ENCODE measurements at regions not wholly inside any gene's neighbourhood (a gene's known extent, or its start where the extent isn't known, plus 50 kb on each side); places are given as distances from the start of the nearest gene placed in this dataset.

GRCh38 chr2:15997728-15998280 lies 57.5 kb downstream of the MYCN start:
- ATAC-seq (ENCODE audit: low read depth) (no peak), DNase-seq (no peak)
- intact Hi-C loops (cut with micrococcal nuclease) = no loop called here
- 93% methylated on average over 2 of the region's 2 CpGs for WGBS (ENCODE audit: insufficient coverage)
- Histone ChIP-seq H3K9ac (ENCODE audit: low read length) (no peak overlapping the region), H3K79me2 (ENCODE audit: control insufficient read depth, insufficient read depth, low read length) (no peaks in the 10 kb centered on the region), H3K27me3 (replicated peaks in 1 of 4; ENCODE audit: control extremely low read depth in 1 of 4, control insufficient read depth in 3 of 4, insufficient read depth in 4 of 4, low read length in 3 of 4) (no peaks in the 10 kb centered on the region), H3K4me3 (ENCODE audit: control extremely low read depth in 1 of 5, extremely low read depth in 1 of 5, insufficient read depth in 1 of 5, low read depth in 2 of 5, low read length in 4 of 5) (no peak overlapping the region), H3K36me3 (replicated peaks in 1 of 2; ENCODE audit: control extremely low read depth in 1 of 2, control insufficient read depth in 1 of 2, extremely low read depth in 1 of 2, insufficient read depth in 2 of 2, low read length in 1 of 2) (no peaks in the 10 kb centered on the region), H3K27ac (ENCODE audit: low read length in 2 of 2) (no peak overlapping the region), H3K4me2 (replicated peaks; ENCODE audit: low read depth, low read length, poor library complexity, severe bottlenecking) (no peak overlapping the region), H3K9me3 (ENCODE audit: control extremely low read depth in 1 of 3, control insufficient read depth in 2 of 3, insufficient read depth in 1 of 3, low read length in 2 of 3) (peaks cover 0 to 3% (median 0%) of the 10 kb centered on the region in 3 donors), H3K4me1 (ENCODE audit: control insufficient read depth in 2 of 2, insufficient read depth in 2 of 2, low read length in 2 of 2) (no peaks in the 10 kb centered on the region), H2AFZ (ENCODE audit: insufficient read depth, low read depth, low read length, poor library complexity, severe bottlenecking) (no peak overlapping the region), H4K20me1 (ENCODE audit: control insufficient read depth, insufficient read depth, low read length, poor library complexity, severe bottlenecking) (no peaks in the 10 kb centered on the region)
- no peaks in the 10 kb centered on the region for H3K9me3 Mint-ChIP-seq (ENCODE audit: insufficient read depth)
- H3K27ac Mint-ChIP-seq = no peak overlapping the region
- TF ChIP-seq EZH2 (IDR thresholded peaks at IDR 0.05; ENCODE audit: borderline replicate concordance, insufficient read depth, low read depth, low read length, poor library complexity, severe bottlenecking) (no peak), CTCF (IDR thresholded peaks at IDR 0.05) (no peak)
- ChIA-PET POLR2A (no interaction called here), CTCF (no interaction called here)
- H3K4me1 Mint-ChIP-seq = no peaks in the 10 kb centered on the region
- no peak overlapping the region for H3K4me3 Mint-ChIP-seq
- peaks cover 4% of the 10 kb centered on the region for H3K27me3 Mint-ChIP-seq

GRCh38 chr2:15996536-15997423 lies 56.4 kb downstream of the MYCN start:
- H4K20me1 ChIP-seq (ENCODE audit: control insufficient read depth, insufficient read depth, low read length, poor library complexity, severe bottlenecking) = no peaks in the 10 kb centered on the region
- TF ChIP-seq EZH2 (IDR thresholded peaks at IDR 0.05; ENCODE audit: borderline replicate concordance, insufficient read depth, low read depth, low read length, poor library complexity, severe bottlenecking) (no peak), CTCF (IDR thresholded peaks at IDR 0.05) (no peak)
- no peak for DNase-seq
- H3K9ac ChIP-seq (ENCODE audit: low read length) = no peak overlapping the region
- H2AFZ ChIP-seq (ENCODE audit: insufficient read depth, low read depth, low read length, poor library complexity, severe bottlenecking) = no peak overlapping the region
- intact Hi-C loops (cut with micrococcal nuclease) = no loop called here
- H3K4me1 Mint-ChIP-seq = no peaks in the 10 kb centered on the region
- no peak overlapping the region for H3K27ac Mint-ChIP-seq
- WGBS (ENCODE audit: insufficient coverage) = 64% methylated on average over 9 of the region's 10 CpGs
- no peaks in the 10 kb centered on the region for H3K27me3 ChIP-seq (replicated peaks in 1 of 4; ENCODE audit: control extremely low read depth in 1 of 4, control insufficient read depth in 3 of 4, insufficient read depth in 4 of 4, low read length in 3 of 4)
- peaks cover 4% of the 10 kb centered on the region for H3K27me3 Mint-ChIP-seq
- no peaks in the 10 kb centered on the region for H3K79me2 ChIP-seq (ENCODE audit: control insufficient read depth, insufficient read depth, low read length)
- H3K36me3 ChIP-seq (replicated peaks in 1 of 2; ENCODE audit: control extremely low read depth in 1 of 2, control insufficient read depth in 1 of 2, extremely low read depth in 1 of 2, insufficient read depth in 2 of 2, low read length in 1 of 2) = no peaks in the 10 kb centered on the region
- H3K4me1 ChIP-seq (ENCODE audit: control insufficient read depth in 2 of 2, insufficient read depth in 2 of 2, low read length in 2 of 2) = no peaks in the 10 kb centered on the region
- H3K9me3 ChIP-seq (ENCODE audit: control extremely low read depth in 1 of 3, control insufficient read depth in 2 of 3, insufficient read depth in 1 of 3, low read length in 2 of 3) = peaks cover 0 to 3% (median 0%) of the 10 kb centered on the region in 3 donors
- CTCF ChIA-PET = no interaction called here
- no peak overlapping the region for H3K4me2 ChIP-seq (replicated peaks; ENCODE audit: low read depth, low read length, poor library complexity, severe bottlenecking)
- no peak for ATAC-seq (ENCODE audit: low read depth)
- H3K4me3 Mint-ChIP-seq = no peak overlapping the region
- POLR2A ChIA-PET = no interaction called here
- H3K27ac ChIP-seq (ENCODE audit: low read length in 2 of 2) = no peak overlapping the region
- H3K9me3 Mint-ChIP-seq (ENCODE audit: insufficient read depth) = no peaks in the 10 kb centered on the region
- H3K4me3 ChIP-seq (ENCODE audit: control extremely low read depth in 1 of 5, extremely low read depth in 1 of 5, insufficient read depth in 1 of 5, low read depth in 2 of 5, low read length in 4 of 5) = no peak overlapping the region

Data from B cell (primary cell).